Left lung (tissue), 4 donors: ENCODE measurements at regions not wholly inside any gene's neighbourhood (a gene's known extent, or its start where the extent isn't known, plus 50 kb on each side); places are given as distances from the start of the nearest gene placed in this dataset.
A peak's percentile ranks its signal among the peaks of the same experiment; 100 is the strongest.

Experiments
- ATAC-seq: fragments of 200-7000 bp; cut with Tn5 transposase; one replicate; pipeline ENCODE4 v1.9.1; 2020; ENCODE audit warnings: moderate library complexity
- DNase-seq, 4 donors: peaks; one replicate each; pipeline ENCODE4 v3.0.0-alpha.2; 2013 to 2020
- H3K27ac ChIP-seq, 2 donors: fragments of 200-600 bp; sonication (generic) in 1 of 2; one replicate each; pipeline versions ENCODE4 v1.5.0 to v1.8.0; 2020 to 2021
- H3K27me3 ChIP-seq, 2 donors: fragments of 200-600 bp; sonication (generic) in 1 of 2; one replicate each; pipeline versions ENCODE4 v1.5.0 to v1.8.0; 2020 to 2021
- H3K36me3 ChIP-seq, 2 donors: fragments of 200-600 bp; sonication (generic) in 1 of 2; one replicate each; pipeline versions ENCODE4 v1.5.0 to v1.8.0; 2020 to 2021
- H3K4me1 ChIP-seq, 2 donors: fragments of 200-600 bp; one replicate each; pipeline ENCODE4 v1.8.0; 2021
- H3K4me3 ChIP-seq, 2 donors: fragments of 200-600 bp; sonication (generic) in 1 of 2; one replicate each; pipeline versions ENCODE4 v1.5.0 to v1.8.0; 2020 to 2021; ENCODE audit warnings: mild to moderate bottlenecking in 1 of 2
- H3K9me3 ChIP-seq, 2 donors: fragments of 200-600 bp; sonication (generic) in 1 of 2; one replicate each; pipeline versions ENCODE4 v1.5.0 to v1.8.0; 2020 to 2021
- CTCF ChIP-seq, 2 donors: fragments of 200-600 bp; sonication (generic) in 1 of 2; IDR thresholded peaks; one replicate each; pipeline versions ENCODE4 v1.5.0 to v1.8.0; 2021; ENCODE audit warnings: antibody characterized with exemption in 2 of 2
- intact Hi-C, 2 donors: fragments of 100-400 bp; cut with DNase I; formaldehyde crosslinking; loops; one replicate each; pipeline versions ENCODE4 v1.11.2 to v1.14.2; 2022
- donor health status: DM: no; HTN: yes; CAD: no.
- donor health status: DM: no; HTN: no; CAD: no.

DNA sequence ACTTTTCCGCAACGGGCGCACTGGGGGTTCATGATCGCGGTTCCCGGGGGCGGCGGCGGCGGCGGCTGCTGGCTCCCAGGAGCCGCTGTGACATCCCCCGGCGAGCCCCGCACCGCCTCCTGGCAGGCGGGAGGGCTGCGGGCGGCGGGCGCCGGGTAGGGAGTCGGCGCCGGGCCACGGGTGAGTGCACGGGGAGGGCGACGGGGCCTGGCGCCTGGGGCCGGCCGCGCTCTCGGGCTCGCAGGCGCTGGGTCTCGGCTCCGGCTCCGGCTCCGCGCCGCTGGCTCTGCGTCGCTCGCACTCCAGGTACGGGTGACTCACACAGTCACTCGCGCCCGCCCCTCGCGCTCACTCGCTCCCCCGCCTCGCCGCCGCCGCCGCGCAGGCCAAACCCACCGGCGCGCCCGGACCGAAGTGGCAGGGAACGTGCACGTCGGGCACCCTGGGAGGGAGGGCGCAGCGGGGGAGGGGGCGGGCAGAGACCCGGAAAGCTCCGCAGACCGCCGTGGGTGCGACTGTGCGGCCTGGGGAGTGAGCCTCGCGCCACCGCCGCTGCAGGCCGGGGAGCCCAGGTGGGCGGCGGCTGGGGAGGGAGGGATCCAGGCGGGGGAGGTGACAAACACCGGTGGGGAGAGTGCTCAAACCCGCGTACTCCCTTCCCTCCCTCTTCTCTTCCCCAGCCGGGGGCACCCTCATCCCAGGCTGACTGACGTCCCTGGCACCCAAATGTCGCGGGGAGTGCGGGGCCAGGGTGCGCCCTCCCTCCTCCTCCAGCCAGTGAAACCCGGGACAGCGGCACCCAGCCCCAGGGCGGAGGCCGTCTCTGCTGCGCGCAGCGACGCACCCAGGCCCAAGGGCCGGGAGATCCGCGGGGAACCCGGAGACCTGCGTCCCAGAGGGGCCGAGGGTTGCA is 276.9 kb upstream of the NEBL start:
- DNase-seq (peak; percentile 40 to 93 (median 71)), ATAC-seq (peak; percentile 84)
- H3K4me1 ChIP-seq = peaks cover 0 to 16% of the 10 kb centered on the region in 2 donors
- intact Hi-C loops = no loop called here
- TF ChIP-seq CTCF (IDR thresholded peaks at IDR 0.05) = no peak
- peaks cover 4 to 65% of the 10 kb centered on the region in 2 donors for H3K27me3 ChIP-seq
- H3K9me3 ChIP-seq = no peaks in the 10 kb centered on the region
- H3K4me3 ChIP-seq = peak overlapping the region; percentile 50 to 54
- peak overlapping the region; percentile 78 to 80 for H3K27ac ChIP-seq
- H3K36me3 ChIP-seq = no peaks in the 10 kb centered on the region

- DNase-seq (peak in 3 of 4 donors; percentile 30 to 78 (median 45)), ATAC-seq (peak; percentile 17)
- Histone ChIP-seq H3K36me3 (no peaks in the 10 kb centered on the region), H3K4me3 (peak overlapping the region; percentile 50 to 54), H3K4me1 (peaks cover 0 to 16% of the 10 kb centered on the region in 2 donors), H3K9me3 (no peaks in the 10 kb centered on the region), H3K27me3 (peaks cover 4 to 65% of the 10 kb centered on the region in 2 donors), H3K27ac (peak overlapping the region; percentile 78 to 80)
- no peak for TF ChIP-seq CTCF (IDR thresholded peaks at IDR 0.05)
- intact Hi-C loops = no loop called here
Measured at GRCh38 chr10:21172930-21173801, 276.1 kb upstream of the NEBL start.

- no peaks in the 10 kb centered on the region for H3K36me3 ChIP-seq
- no peak for DNase-seq
- H3K27ac ChIP-seq = peak overlapping the region; percentile 78 to 80
- no peak for TF ChIP-seq CTCF (IDR thresholded peaks at IDR 0.05)
- H3K4me3 ChIP-seq = peak overlapping the region; percentile 50 to 54
- no peaks in the 10 kb centered on the region for H3K9me3 ChIP-seq
- peaks cover 4 to 65% of the 10 kb centered on the region in 2 donors for H3K27me3 ChIP-seq
- no peak for ATAC-seq
- H3K4me1 ChIP-seq = peaks cover 0 to 16% of the 10 kb centered on the region in 2 donors
- intact Hi-C loops = no loop called here
Measured at GRCh38 chr10:21172542-21172929, 275.4 kb upstream of the NEBL start.

DNA sequence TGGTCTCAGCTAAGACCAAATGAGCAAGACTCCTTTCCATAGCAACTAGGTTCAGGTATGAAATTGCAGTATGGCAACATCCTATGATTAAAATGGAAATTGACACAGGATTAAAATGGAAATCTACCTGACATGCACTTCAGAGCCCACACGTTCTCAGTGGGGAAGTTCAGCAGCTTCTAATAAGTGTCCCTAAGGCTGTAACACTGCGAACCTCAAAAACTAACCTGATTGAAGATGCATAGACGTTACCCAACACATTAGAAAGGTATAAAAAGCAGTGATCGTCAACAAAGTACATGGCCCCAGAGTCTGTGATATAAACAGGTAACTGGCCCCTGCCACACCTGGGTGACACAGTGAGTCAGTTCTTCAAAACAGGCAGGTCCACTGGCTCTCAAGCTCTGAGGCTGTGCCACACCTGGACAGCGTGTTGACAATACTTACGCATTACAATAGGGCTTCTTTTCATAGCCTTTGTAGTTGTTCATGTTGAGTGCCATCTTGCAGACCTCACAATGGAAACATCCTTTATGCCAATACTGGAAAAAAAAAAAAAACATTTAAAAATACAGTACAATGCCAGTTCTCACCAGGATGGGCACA is 274.9 kb upstream of the NEBL start:
- Histone ChIP-seq H3K4me1 (peaks cover 0 to 16% of the 10 kb centered on the region in 2 donors), H3K9me3 (no peaks in the 10 kb centered on the region), H3K27ac (peak overlapping the region in 1 of 2 donors; percentile 80), H3K36me3 (no peaks in the 10 kb centered on the region), H3K27me3 (peaks cover 4 to 64% of the 10 kb centered on the region in 2 donors), H3K4me3 (peak overlapping the region in 1 of 2 donors; percentile 50)
- ATAC-seq (peak; percentile 15), DNase-seq (peak in 1 of 4 donors; percentile 41)
- no peak for TF ChIP-seq CTCF (IDR thresholded peaks at IDR 0.05)
- intact Hi-C loops = no loop called here
